HT1080 (cell line): ENCODE measurements at regions not wholly inside any gene's neighbourhood (a gene's known extent, or its start where the extent isn't known, plus 50 kb on each side); places are given as distances from the start of the nearest gene placed in this dataset.
A peak's percentile ranks its signal among the peaks of the same experiment; 100 is the strongest.

Experiments used
- DNase-seq: peaks from one replicate; pipeline ENCODE4 v3.0.0-alpha.2; 2015; ENCODE audit warnings: low read depth

DNA sequence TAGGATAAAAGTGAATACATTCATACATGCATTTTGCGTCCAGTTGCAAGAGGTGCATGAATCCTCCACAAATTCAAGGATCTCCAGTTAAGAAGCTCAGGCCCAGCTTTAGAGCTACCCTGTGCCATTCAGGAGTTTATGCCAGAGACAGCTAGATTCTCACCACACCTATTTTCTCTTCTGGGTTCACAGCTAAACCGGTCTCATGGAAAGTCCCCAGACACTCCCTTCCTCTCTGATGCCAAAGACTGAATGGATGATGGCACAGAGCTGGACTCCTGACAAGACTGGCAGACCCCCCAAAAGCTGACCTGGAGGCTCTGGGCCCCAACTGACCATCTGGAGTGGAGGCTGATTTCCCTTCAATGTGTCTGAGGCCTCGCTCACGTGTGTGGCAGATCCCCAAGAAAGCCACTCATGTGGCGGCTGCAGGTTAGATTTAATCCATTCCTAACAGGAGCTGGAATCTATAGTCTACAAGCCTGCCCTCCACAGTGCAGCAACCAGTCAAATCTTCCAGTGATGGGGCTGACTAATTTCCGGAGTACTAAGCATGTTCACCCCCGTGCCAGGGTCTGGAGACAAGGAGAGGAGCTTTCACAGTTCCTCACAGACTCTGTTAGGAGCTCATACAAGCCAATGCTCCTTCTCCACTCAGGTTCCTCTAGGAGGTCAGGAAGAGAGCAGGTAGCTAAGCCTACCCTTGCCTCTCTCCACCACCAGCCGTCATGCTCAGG is 257.1 kb downstream of the BCL11A start:
- peak; percentile 56 for DNase-seq

DNA sequence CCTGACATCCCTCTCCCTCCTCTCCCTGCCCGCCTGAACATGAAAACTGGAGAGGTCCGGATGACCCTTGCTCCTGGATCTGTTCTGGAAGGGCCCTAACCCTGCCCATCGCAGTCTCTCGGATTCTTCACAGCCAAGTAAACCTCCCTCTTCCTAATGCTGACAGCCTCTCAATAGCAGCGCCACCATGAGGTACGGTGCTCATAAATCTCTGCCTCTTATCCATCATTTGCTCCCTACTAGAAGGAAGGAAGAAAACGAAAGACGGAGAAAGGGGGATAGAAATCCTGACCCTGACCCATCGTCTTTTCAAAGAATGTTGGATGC is 257.9 kb downstream of the BCL11A start:
- no peak for DNase-seq

DNA sequence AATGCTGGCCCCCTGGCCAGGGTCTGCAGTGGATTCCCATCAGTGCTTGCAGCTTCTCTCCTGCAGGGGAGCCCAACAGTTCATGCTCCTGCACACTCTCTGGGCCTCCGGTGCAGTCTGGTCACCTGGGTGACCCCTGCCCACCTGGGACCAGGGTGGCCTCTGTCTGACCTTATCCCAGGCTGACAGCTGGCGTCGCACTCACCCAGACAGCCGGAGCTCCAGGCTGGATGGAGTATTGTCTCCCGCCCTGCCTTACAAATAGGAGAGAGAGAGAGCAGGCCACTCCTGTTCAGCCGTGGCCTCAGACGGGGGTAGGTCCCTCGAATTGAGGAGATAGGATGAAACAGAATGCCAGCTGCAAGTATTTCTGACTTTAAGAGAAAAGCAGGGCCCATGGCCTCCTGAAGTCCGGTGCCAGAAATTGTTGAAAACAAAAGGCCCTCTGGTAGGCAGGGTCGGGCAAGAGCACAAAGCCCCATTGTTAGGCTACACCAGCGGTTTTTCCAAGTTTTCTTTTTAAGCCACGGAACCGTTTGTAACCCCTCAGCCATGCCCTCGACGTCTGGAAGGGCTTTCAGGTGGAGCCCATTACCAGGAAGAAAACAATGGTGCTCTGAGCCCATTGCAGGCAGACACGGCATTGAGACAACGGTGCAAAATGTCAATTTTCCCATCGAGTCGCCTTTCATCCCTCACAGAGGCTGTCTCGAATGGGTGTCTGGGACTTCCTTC is 258.4 kb downstream of the BCL11A start:
- DNase-seq: peak; percentile 6

DNA sequence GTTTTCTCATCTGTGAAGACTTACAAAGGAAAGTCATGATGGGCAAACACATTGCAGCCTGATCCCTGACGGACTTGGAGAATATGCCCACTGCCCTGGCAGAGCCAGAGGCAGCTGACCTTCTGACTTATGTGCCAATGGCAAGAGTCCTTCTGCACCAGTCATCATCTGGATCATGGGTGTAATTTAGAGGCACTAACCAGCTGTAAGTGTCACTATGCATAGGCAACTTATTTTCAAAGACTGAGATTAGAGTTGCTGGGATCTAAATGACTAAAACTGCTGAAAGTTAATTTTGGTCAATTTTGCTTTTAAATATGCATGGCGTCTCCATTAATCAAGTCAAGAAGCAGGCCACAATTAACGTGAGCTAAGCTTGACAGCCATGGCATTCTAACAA is 261.2 kb downstream of the BCL11A start:
- DNase-seq: no peak

DNA sequence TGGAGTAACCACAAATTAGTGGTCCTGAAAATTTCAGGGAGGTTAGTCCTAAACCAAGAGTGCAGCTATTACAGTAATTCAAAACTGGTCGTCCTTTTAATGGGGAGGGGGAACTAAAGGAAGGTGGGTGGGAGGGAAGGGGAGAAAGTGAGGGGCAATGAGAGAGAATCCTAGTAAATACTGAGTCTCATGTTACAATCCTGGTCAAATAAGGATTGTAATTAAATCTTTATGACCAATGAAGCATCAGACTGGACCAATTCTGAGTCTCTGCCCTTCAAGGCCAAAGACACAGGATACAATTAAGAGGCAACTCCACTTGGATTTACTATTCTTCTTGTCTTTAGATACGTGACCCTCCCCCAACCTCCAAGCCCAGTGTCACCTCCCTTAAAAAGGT is 262.9 kb downstream of the BCL11A start:
- no peak for DNase-seq

DNA sequence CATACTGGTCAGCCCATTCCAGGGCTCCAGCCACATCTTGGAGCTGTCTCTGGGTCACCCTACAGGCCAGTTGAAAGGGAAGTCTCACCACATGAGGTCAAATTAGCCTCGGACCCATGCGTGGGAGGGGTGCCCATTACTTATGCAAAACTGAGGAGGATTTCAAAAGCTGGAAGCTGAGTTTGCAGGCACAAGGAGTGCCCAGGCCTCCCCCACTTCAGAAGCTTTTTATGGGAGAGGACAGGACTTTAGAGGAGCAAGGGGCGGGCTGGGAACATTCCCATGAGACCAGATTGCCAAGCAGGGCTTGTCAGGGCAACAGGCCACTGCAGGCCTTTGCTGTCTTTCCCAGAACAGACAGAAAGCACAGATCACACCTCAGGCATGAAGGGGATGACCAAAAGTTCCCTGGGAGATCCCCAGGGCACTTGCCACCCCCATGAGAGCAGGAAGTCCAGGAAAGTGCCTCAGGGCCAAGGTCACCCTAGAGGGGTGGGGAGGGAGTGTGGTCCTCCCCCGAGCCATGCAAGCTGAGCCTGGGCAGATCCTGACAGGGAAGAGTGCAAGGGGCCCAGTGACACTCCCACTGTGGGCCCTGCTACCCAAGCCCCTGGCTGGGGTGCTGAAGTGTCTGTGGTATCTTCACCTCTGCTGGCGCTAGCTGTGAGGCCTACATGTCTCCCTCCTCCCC is 267.7 kb downstream of the BCL11A start:
- no peak for DNase-seq

DNA sequence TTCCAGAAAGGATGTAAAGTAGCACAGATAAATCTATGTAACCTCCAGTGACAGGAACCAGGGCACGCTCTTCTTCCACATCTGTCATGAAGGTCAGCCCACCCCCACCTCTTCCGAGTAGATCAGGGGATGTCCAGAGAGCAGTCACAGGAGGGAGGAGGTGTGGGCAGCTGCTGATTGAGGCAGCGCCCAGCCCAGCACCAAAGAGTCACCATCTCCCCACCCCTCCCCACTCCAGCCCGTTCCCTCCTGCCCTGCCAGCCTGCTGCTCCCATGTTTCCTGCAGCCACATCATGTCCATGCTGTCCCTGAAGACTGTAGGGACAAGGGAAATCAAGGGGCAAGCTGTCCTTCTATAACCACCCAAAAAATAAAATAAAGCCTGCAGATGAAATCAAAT is 269.8 kb downstream of the BCL11A start:
- DNase-seq: no peak

DNA sequence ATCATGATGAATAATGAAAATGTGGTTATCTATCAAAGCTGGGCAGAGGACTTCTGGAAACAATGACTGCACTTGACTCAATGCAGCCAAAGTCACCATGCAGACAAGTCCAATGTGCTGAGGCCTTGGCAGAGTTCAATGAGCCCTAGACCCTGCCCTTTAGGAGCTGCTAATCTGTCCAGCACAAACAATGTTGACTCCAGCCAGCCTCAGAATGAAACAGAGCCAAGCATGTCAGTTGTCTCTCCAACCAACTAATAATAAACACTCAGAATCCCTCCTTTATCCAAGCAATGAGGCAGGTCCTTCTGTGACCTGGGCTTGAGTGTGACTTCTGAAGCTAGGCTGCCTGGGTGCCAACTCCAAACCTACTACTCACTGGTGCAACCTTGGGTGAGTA is 270.6 kb downstream of the BCL11A start:
- DNase-seq: no peak

DNA sequence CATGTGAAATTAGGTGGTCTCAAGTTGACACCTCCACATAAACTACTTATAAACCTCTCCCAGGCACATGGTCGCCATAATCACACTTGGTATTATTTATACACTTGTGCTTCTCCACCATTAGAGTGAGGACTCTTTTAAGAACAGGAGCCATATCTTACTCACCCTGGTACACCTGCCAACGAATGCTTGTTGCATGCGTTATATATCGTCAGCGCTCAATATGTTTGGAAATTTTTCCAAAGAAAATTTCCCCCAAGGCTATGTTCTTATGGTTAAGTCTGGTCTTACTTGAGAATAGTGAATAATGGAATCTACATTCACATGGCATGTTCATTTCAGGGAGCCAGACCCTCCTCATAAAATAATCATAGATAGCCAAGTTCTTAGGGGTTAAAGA is 271.7 kb downstream of the BCL11A start:
- DNase-seq: no peak

DNA sequence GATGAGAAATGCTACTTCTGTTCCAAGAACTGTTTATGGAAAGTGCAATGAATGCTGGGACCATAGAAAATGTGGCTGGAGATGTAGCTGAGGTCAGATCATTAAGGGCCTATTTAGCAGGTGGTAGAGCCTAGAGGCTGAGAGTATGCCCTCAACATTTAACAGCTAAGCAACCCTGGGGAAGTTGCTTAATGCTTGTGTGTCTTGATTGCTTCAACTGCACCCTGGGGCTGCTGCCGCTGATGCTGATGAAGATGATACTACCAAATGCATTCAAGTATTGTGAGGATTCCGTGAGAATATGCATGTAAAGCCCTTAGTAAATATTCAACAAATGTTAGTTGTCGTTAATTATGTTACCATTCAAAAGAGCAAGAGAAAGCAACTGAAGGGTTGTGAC is 273.2 kb downstream of the BCL11A start:
- DNase-seq: no peak

DNA sequence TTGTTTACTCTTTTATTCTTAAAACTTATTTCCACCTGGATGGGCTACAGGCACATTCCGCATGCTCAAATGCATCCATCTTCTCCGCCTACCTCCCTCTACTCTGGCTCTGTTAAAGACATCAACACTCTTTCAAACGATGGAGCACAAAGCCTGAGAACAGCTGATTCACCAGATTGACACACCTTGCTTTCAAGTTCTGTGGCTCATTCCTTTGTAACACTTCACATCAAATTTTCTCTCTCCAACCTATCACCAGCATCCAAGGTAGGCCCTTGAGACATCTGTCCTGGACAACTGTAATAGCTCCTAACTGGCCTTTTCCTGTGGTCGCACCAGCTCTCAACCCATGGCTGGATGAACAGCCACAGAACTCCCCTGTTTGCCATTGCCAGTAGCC is 274.5 kb downstream of the BCL11A start:
- DNase-seq: no peak

DNA sequence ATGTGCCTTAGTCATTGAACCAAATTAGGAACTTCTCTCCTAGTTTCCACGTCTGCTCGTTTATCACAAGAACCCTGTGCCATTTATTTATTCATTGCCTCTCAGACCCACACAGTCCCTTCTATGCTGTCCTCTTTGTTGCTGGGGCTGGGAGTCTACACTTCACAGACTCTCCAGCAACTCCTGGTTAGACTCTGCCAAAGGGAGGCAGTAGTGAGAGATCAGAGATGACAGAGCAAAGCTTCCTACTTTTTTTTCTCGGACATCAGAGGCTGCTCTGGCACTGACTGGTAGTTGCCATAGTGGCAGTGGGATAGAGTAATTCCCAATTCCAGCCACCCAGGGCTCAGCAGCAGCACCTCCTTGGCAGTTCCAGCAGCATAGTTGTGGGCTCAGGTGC is 277.5 kb downstream of the BCL11A start:
- DNase-seq: no peak

DNA sequence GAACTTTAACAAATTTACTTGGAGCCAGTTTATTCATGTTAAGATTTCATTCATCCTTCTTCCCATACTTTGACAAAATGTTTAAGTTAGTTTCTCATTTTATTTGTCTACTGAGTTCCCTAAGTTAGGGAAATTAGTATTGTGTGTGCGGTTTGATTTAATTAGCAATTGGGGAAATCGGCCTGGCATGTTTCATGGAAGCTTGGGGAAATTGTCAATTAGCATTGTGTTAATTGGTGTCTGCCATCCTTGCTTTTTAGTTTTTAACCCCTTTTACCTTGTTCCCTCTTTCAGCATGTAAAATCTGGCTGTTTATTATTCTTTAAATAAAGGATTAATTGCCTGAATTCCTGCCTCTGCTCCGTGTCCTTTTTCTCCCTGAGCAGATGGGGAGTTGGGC is 279.6 kb downstream of the BCL11A start:
- DNase-seq: no peak

DNA sequence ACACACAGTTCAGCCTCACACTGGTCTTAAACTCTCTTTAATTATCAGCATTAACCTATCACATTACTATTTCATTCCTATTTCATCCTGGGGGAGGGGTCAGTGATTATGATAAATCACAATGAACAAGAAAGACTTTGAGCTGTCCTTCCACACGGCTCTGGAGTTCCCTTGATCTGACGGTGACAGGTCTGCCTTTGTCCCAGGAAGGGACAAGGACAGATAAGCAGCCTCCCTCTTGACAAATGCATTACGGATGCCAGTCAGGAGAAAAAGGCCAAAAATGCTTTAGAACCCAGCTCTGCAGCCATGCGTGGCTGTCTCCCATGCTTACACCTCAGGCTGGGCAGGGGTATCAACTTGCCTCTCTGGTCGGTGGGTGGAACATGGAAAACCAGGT is 281.7 kb downstream of the BCL11A start:
- DNase-seq: no peak

DNA sequence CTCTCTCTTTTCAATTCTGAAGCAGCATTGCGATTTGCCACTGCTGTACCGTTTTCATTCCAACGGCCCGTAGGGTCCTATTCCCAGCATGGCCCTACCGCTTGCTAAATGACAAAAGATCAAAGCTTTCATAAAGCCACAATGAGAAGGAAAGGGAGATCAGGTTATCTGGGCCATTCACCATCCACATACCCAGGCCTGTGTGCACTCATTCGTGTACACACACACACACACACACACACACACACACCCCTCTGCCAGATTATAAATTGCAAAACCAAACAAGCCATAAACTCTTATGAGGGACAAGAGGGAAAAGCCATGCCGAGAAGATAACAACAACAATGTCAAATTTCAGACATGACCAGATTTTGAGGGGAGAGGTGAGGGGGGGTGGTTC is 282.3 kb downstream of the BCL11A start:
- DNase-seq: no peak

DNA sequence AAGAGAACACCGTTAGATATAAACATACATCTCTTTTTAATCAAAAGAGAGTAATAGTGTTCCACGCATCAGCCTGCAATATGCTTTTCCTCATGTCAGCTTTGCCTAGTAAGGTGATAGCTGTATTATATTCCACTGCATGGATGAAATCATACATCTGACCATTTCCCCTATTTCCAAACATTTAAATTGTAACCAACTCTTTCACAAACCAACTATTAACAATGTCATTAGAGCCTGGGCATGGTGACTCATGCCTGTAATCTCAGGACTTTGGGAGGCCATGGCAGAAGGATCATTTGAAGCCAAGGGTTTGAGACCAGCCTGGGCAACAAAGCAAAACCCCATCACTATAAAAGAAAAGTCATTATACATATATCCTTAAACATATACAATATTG is 284.8 kb downstream of the BCL11A start:
- DNase-seq: no peak

DNA sequence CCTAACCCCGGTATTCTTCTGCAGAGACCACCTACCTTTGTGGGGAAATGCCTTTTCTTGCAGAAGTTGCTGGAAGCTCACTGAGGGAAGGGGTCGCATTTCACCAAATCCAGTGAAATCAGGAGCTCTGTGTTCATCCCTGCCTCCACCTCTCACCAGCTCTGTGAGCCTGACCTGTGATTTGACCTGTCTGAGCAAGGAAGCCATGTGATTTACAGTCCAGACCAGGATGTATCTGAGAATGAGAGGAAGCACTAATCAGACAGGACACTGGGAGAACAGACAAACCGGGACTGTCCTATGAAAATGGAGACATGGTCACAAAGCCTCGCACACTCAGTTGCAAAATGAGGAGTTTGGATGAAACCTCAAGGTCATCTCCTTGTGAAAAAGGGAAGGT is 285.4 kb downstream of the BCL11A start:
- no peak for DNase-seq

DNA sequence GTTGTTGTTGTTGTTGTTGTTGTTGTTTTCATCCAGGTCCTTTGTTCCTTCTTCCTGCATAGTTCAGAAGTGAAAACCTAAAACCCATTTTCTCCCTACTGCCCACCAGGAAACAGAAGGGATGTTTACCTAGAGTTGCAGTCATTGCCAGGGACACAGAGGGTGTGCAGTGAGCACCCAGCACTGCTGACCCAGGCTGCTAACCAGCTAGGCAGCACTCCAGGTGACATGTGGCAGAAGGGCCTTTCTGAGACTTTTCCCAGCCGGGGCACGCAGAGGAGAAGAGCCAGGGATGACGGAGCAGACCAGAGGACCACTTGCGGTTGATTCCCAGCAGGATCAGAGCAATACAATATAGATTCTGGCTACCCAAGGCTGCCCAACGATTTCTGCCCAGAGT is 286.3 kb downstream of the BCL11A start:
- DNase-seq: no peak

DNA sequence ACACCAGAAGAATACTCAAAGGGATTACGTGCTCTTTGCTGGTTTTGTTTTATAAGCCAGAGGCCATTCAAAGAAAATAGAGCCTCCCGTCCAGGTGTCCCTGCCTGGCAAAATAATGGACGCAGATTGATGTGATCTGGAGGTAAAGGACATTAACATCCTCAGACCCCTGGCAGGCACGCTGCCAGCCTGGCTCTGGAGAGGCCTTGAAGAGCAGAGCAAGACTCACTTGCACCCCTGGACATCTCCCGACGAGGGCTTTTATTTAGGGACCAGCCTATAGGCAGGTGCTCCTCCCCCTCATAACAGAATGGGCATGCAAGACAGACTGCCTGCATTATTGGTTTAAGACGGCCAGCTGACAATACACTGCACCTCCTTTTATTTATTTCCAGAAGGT is 291.3 kb downstream of the BCL11A start:
- no peak for DNase-seq

DNA sequence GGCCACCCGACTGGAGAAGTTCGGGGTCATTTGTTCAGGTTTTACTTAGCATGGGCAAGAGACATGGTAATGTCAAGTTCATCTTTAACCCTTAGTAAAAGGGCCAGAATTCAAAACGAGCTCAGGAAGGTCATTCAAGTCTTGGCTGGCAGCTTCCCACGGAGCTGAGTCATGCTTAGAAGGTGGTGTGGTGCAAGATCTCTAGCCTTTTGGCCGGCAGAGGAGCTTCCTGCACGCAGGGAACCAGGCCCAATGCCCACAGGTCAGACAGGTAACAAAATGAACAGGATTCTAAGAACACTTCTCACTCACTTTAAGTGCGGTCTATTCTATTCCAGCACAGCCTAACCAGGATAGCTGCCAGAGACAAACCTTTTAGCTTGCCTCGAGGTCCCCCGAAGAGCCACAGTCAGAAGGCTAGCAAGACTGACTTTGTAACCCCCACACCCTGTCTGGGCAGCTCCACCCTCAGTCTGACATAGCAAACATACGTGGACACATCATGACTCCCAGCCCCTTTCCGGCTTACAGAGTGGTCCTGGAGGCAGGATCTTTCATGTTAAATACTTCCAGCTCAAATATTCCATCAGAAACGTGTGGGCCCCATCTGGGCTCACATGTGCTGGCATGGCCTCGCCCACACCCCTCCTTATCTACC is 292.7 kb downstream of the BCL11A start:
- peak; percentile 26 for DNase-seq

DNA sequence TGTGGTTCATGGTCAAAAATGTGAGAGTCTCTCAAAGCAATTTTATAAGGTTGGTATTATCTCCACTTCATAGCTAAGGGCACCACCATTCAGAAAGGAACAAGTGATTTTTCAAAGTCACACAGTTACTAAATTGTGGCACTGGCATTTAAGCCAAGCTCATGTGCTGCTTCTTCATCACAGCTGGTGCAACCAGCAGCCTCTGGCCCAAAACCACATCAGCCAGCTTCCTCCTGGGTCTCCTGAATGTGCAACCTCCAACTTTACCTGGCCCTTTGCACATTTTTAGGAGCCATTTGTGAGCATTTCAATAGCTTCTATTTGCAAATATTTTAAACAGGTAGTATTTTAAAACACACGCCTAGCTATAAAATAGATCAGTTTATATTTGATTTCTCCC is 293.7 kb downstream of the BCL11A start:
- DNase-seq: no peak

DNA sequence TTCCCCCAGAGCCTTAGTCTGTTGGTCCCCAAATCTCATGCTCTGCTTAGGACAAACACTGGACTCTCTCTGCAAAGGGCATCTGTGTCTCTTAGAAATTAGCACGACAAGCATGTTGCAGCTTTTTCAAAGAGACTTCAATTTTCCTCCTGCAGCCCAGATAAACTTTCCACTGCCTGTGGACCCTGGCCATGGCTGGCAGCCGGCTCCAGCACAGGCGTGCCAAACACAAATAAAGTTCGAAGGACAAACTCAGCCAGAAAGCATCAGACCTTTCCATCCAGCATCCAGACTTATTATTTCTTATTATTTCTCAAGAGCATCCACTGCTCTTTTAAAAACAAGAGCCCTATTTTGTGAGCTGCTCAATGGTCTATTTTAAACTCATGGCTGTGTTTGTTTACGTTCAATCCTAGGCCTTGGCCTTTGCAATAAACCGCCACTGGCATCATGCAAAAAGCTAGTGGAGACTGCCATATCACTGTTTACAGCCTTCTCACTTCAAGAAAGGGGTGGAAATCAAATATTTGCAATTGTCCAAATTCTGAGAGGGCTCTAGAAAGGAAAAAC is 300.8 kb downstream of the BCL11A start:
- DNase-seq: no peak
